A549 (cell line): ENCODE measurements at regions not wholly inside any gene's neighbourhood (a gene's known extent, or its start where the extent isn't known, plus 50 kb on each side); places are given as distances from the start of the nearest gene placed in this dataset.

Experiments
- ATAC-seq, 2 experiments: fragments of 200-7000 bp in 1 of 2; fragments of >200 bp in 1 of 2; cut with Nextera tagmentation in 1 of 2; cut with Tn5 transposase in 1 of 2; 3 replicates each; pipeline versions ENCODE4 v1.8.0 to v1.9.1; 2018 to 2020; ENCODE audit warnings: mild to moderate bottlenecking in 1 of 2, moderate library complexity in 1 of 2
- CTCF ChIA-PET: fragments of 300-600 bp; sonication (Branson Sonifier 250); formaldehyde crosslinking; extraction: SDS; loops from one replicate; lab custom pipeline; 2021; ENCODE audit warnings: antibody characterized with exemption, inconsistent platforms; lab: Yijun Ruan, JAX
- POLR2A ChIA-PET: fragments of 350-600 bp; formaldehyde crosslinking; extraction: SDS; loops from one replicate; lab custom pipeline; 2021; ENCODE audit warnings: antibody characterized with exemption, inconsistent platforms; lab: Yijun Ruan, JAX
- DNase-seq, 2 experiments: peaks; one replicate each; pipeline versions ENCODE4 v3.0.0 to v3.0.0-alpha.2; 2011 to 2016; ENCODE audit warnings: low read depth in 1 of 2, low spot score in 1 of 2
- FAIRE-seq: peaks from 2 replicates; lab custom pipeline; 2011; peaks lifted over from hg19 to GRCh38; lab: Jason Lieb, UNC
- H3K27ac ChIP-seq, 2 experiments: fragments of >200 bp; sonication (Bioruptor Twin); formaldehyde crosslinking; 3 replicates each; pipeline ENCODE4 v1.5.1; 2016 to 2017
- H3K4me1 ChIP-seq: fragments of >200 bp; sonication (Bioruptor Twin); formaldehyde crosslinking; 3 replicates; pipeline ENCODE4 v1.6.1; 2016
- H3K4me2 ChIP-seq: fragments of >200 bp; sonication (Bioruptor Twin); formaldehyde crosslinking; 3 replicates; pipeline ENCODE4 v1.6.1; 2016
- H3K4me3 ChIP-seq: fragments of >200 bp; sonication (Bioruptor Twin); formaldehyde crosslinking; 3 replicates; pipeline ENCODE4 v1.5.1; 2016
- H3K9me3 ChIP-seq: fragments of >200 bp; sonication (Bioruptor Twin); formaldehyde crosslinking; 3 replicates; pipeline ENCODE4 v1.6.1; 2016
- CBX8 ChIP-seq: fragments of 200-600 bp; sonication (generic); IDR thresholded peaks from 2 replicates; pipeline ENCODE4 v1.6.1; 2016
- CTCF ChIP-seq: fragments of >200 bp; sonication (Bioruptor Twin); formaldehyde crosslinking; IDR thresholded peaks from 3 replicates; pipeline ENCODE4 v1.5.1; 2016
- E2F6 ChIP-seq: IDR thresholded peaks from 2 replicates; pipeline ENCODE4 v1.6.1; 2012; ENCODE audit warnings: low read depth, borderline replicate concordance
- EHF ChIP-seq: fragments of 250-450 bp; sonication (Bioruptor Pico); IDR thresholded peaks from 2 replicates; pipeline ENCODE4 v1.5.0; 2020; ENCODE audit warnings: mild to moderate bottlenecking
- EHMT2 ChIP-seq: fragments of 200-600 bp; sonication (generic); IDR thresholded peaks from 2 replicates; pipeline ENCODE4 v1.6.1; 2016; ENCODE audit warnings: antibody characterized with exemption, low read depth, mild to moderate bottlenecking, moderate library complexity
- FOXS1 ChIP-seq: fragments of 250-450 bp; sonication (Bioruptor Pico); IDR thresholded peaks from 2 replicates; pipeline ENCODE4 v1.5.0; 2020; ENCODE audit warnings: mild to moderate bottlenecking, moderate library complexity
- GATA3 ChIP-seq: IDR thresholded peaks from 2 replicates; pipeline ENCODE4 v1.6.1; 2012; ENCODE audit warnings: borderline replicate concordance
- HEYL ChIP-seq: fragments of 250-450 bp; sonication (Bioruptor Pico); IDR thresholded peaks from 2 replicates; pipeline ENCODE4 v1.8.0; 2021; ENCODE audit warnings: mild to moderate bottlenecking, moderate library complexity
- HOXA7 ChIP-seq: fragments of 250-450 bp; sonication (Bioruptor Pico); IDR thresholded peaks from 2 replicates; pipeline ENCODE4 v1.5.0; 2020; ENCODE audit warnings: mild to moderate bottlenecking, moderate library complexity
- HOXB5 ChIP-seq: fragments of 250-450 bp; sonication (Bioruptor Pico); IDR thresholded peaks from 2 replicates; pipeline ENCODE4 v1.5.0; 2020; ENCODE audit warnings: mild to moderate bottlenecking, moderate library complexity
- JUN ChIP-seq, 2 experiments: fragments of >200 bp; sonication (Bioruptor Twin); formaldehyde crosslinking; IDR thresholded peaks; 2 replicates in 1 of 2; 3 replicates in 1 of 2; pipeline ENCODE4 v1.6.1; 2016 to 2017
- KDM1A ChIP-seq: fragments of 200-600 bp; sonication (generic); IDR thresholded peaks from 2 replicates; pipeline ENCODE4 v1.6.1; 2016; ENCODE audit warnings: low read depth, mild to moderate bottlenecking
- MAZ ChIP-seq: fragments of 150-350 bp; IDR thresholded peaks from 2 replicates; pipeline ENCODE4 v1.6.1; 2014; ENCODE audit warnings: antibody characterized with exemption, low read depth, low read length, borderline replicate concordance
- POLR2AphosphoS2 ChIP-seq: conservative IDR thresholded peaks from 2 replicates; pipeline ENCODE4 v1.6.1; 2012; ENCODE audit warnings: low read length, improper control_type of control experiment, inconsistent platforms
- RCOR1 ChIP-seq: fragments of 150-350 bp; IDR thresholded peaks from 2 replicates; pipeline ENCODE4 v1.6.1; 2014; ENCODE audit warnings: antibody characterized with exemption, low read length, low read depth
- TFCP2L1 ChIP-seq: fragments of 250-450 bp; sonication (Bioruptor Pico); IDR thresholded peaks from 2 replicates; pipeline ENCODE4 v1.5.0; 2021; ENCODE audit warnings: mild to moderate bottlenecking
- TP53 ChIP-seq: fragments of 250-450 bp; sonication (Bioruptor Pico); IDR thresholded peaks from 2 replicates; pipeline ENCODE4 v1.5.0; 2021; ENCODE audit warnings: mild to moderate bottlenecking, moderate library complexity
- ZC3H11A ChIP-seq: fragments of 450-650 bp; IDR thresholded peaks from 2 replicates; pipeline ENCODE4 v1.6.1; 2014; ENCODE audit warnings: antibody characterized with exemption, mild to moderate bottlenecking
- ZSCAN20 ChIP-seq: fragments of 250-450 bp; sonication (Bioruptor Pico); IDR thresholded peaks from 2 replicates; pipeline ENCODE4 v1.8.0; 2022; ENCODE audit warnings: mild to moderate bottlenecking, moderate library complexity
- WGBS: methylation state at CpG from one replicate; pipeline ENCODE4 v1.1.6; 2017; ENCODE audit errors: missing lambda C conversion rate; 5-methylcytosine and 5-hydroxymethylcytosine counted together
- TF ChIP-seq, protein P1 (sequence below): fragments of 450-650 bp; IDR thresholded peaks from 2 replicates; pipeline ENCODE4 v1.6.1; 2014; ENCODE audit warnings: antibody characterized with exemption
- TF ChIP-seq, protein P2 (sequence below): IDR thresholded peaks from 2 replicates; pipeline ENCODE4 v1.6.1; 2012
- TF ChIP-seq, protein P3 (sequence below): fragments of >200 bp; sonication (Bioruptor Twin); formaldehyde crosslinking; IDR thresholded peaks from 3 replicates; pipeline ENCODE4 v1.6.1; 2016
- TF ChIP-seq, protein P4 (sequence below): fragments of 250-450 bp; sonication (Bioruptor Pico); IDR thresholded peaks from 2 replicates; pipeline ENCODE4 v1.5.0; 2020; ENCODE audit warnings: low read depth, mild to moderate bottlenecking, moderate library complexity

GRCh38 chr3:34284959-34285826 is 486.8 kb downstream of the PDCD6IP start:
- no peaks in the 10 kb centered on the region for H3K4me1 ChIP-seq
- no peaks in the 10 kb centered on the region for H3K9me3 ChIP-seq
- no peak overlapping the region for H3K27ac ChIP-seq
- TF ChIP-seq, protein P1, sequence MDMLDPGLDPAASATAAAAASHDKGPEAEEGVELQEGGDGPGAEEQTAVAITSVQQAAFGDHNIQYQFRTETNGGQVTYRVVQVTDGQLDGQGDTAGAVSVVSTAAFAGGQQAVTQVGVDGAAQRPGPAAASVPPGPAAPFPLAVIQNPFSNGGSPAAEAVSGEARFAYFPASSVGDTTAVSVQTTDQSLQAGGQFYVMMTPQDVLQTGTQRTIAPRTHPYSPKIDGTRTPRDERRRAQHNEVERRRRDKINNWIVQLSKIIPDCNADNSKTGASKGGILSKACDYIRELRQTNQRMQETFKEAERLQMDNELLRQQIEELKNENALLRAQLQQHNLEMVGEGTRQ, result peak; percentile 49; the same call in 1 of the 2 replicates
- no peak for TF ChIP-seq GATA3
- CTCF ChIA-PET, result no interaction called here
- POLR2A ChIA-PET, result no interaction called here
- 48% methylated on average over 7 of the region's 7 CpGs for WGBS
- DNase-seq (no peak), FAIRE-seq (no peak), ATAC-seq (no peak)
- H3K4me2 ChIP-seq, result no peak overlapping the region
- no peak overlapping the region for H3K4me3 ChIP-seq

DNA sequence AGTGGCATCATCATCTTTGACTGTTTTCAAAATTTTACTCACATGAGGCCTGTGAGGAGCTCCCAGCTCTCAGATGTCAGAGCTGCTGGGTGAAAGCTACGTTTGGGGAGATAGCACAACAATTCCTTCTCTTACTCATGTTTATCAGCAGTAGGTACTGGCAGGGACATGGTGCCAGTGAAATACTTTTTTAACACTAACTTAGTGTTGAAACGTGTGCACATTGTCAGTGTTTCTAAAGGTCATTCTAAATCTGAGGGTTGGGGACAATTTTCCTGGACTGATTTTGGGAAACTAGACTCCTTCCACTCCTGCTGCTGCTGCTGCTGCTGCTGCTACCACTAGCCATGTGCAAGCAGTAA is 487.4 kb downstream of the PDCD6IP start:
- Histone ChIP-seq H3K4me2 (no peak overlapping the region), H3K4me3 (no peak overlapping the region), H3K9me3 (no peaks in the 10 kb centered on the region), H3K4me1 (no peaks in the 10 kb centered on the region), H3K27ac (no peak overlapping the region)
- no peak for FAIRE-seq
- CTCF ChIA-PET, result no interaction called here
- POLR2A ChIA-PET, result no interaction called here
- no peak for ATAC-seq
- 56% methylated on average over 2 of the region's 2 CpGs for WGBS
- no peak for TF ChIP-seq CTCF
- no peak for TF ChIP-seq RCOR1
- TF ChIP-seq KDM1A, result no peak
- TF ChIP-seq TFCP2L1 (CRISPR knock-in tag), result no peak
- TF ChIP-seq, protein P2, sequence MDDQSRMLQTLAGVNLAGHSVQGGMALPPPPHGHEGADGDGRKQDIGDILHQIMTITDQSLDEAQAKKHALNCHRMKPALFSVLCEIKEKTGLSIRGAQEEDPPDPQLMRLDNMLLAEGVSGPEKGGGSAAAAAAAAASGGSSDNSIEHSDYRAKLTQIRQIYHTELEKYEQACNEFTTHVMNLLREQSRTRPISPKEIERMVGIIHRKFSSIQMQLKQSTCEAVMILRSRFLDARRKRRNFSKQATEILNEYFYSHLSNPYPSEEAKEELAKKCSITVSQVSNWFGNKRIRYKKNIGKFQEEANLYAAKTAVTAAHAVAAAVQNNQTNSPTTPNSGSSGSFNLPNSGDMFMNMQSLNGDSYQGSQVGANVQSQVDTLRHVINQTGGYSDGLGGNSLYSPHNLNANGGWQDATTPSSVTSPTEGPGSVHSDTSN, result no peak
- no peak for TF ChIP-seq HEYL (CRISPR knock-in tag)
- no peak for TF ChIP-seq FOXS1 (CRISPR knock-in tag)
- DNase-seq, result no peak

DNA sequence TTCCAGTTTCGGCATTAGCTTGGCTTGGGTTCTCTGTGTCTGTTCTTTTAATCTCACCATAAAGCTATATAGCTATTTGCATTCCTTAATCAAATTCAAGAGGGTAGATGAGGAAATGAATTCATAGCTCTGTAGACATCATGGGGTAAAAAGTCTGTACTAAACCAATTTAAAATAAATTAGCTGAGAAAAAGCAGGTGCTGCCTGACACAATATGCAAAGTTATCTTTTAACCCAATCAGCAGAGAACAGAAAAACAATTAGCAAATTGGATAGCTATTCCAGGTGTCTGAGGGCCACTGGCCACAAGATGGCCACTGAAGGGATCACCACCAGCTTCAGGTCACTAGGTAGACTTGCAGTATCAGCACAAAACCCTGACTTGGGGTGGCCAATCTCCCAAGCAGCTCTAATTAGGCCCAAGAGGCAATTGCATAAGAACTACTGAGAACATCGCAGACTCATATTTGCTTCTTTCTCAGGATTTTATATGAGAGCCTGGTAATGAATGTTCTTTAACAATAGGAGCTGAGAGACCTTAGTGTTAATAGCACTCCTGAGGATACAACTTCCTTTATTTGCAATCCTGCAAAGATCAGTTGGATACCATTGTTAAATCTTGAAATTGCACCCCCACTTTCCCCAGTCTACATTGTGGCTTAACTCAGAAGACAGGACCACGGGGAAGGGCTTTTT is 494.3 kb downstream of the PDCD6IP start:
- POLR2A ChIA-PET, result no interaction called here
- no peak for TF ChIP-seq TP53 (CRISPR knock-in tag)
- no peak for TF ChIP-seq HOXA7 (CRISPR knock-in tag)
- no peak for TF ChIP-seq E2F6
- TF ChIP-seq POLR2AphosphoS2, result no peak
- no peak for TF ChIP-seq HOXB5
- TF ChIP-seq JUN (IDR thresholded peaks at IDR 0.05), result no peak
- no peak for TF ChIP-seq EHMT2
- TF ChIP-seq, protein P2, result no peak
- TF ChIP-seq TFCP2L1 (CRISPR knock-in tag), result no peak
- TF ChIP-seq, protein P3, sequence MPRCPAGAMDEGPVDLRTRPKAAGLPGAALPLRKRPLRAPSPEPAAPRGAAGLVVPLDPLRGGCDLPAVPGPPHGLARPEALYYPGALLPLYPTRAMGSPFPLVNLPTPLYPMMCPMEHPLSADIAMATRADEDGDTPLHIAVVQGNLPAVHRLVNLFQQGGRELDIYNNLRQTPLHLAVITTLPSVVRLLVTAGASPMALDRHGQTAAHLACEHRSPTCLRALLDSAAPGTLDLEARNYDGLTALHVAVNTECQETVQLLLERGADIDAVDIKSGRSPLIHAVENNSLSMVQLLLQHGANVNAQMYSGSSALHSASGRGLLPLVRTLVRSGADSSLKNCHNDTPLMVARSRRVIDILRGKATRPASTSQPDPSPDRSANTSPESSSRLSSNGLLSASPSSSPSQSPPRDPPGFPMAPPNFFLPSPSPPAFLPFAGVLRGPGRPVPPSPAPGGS, result no peak
- no peak for TF ChIP-seq EHF (CRISPR knock-in tag)
- no peak for TF ChIP-seq CBX8
- TF ChIP-seq MAZ, result no peak
- no peak for TF ChIP-seq RCOR1
- TF ChIP-seq ZC3H11A, result no peak
- TF ChIP-seq, protein P4, sequence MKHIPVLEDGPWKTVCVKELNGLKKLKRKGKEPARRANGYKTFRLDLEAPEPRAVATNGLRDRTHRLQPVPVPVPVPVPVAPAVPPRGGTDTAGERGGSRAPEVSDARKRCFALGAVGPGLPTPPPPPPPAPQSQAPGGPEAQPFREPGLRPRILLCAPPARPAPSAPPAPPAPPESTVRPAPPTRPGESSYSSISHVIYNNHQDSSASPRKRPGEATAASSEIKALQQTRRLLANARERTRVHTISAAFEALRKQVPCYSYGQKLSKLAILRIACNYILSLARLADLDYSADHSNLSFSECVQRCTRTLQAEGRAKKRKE, result no peak
- no peak for TF ChIP-seq ZSCAN20 (CRISPR knock-in tag)
- Histone ChIP-seq H3K27ac (no peak overlapping the region), H3K4me3 (no peak overlapping the region), H3K4me2 (no peak overlapping the region), H3K9me3 (no peaks in the 10 kb centered on the region), H3K4me1 (no peaks in the 10 kb centered on the region)
- FAIRE-seq (no peak), DNase-seq (no peak), ATAC-seq (no peak)
- 43% methylated on average over 3 of the region's 3 CpGs for WGBS
- CTCF ChIA-PET, result interaction anchor here (1.1 to 2.4 kb wide), 2 partner anchors 14 to 33 kb away, joined by 3 to 7 read pairs; no protein-coding TSS in a partner anchor
